Endothelial cell of umbilical vein (primary cell): ENCODE measurements at regions not wholly inside any gene's neighbourhood (a gene's known extent, or its start where the extent isn't known, plus 50 kb on each side); places are given as distances from the start of the nearest gene placed in this dataset.

ENCODE experiments used
- CTCF ChIP-seq, 2 donors: IDR thresholded peaks; 1 replicate in 1 of 2; 2 replicates in 1 of 2; pipeline ENCODE4 v1.5.1; 2011; ENCODE audit warnings: low read length in 2 of 2, mild to moderate bottlenecking in 2 of 2, moderate library complexity in 2 of 2, control low read depth in 1 of 2, inconsistent platforms in 1 of 2, low read depth in 1 of 2; ENCODE audit not compliant: insufficient read depth in 1 of 2; ENCODE audit errors: extremely low read depth in 1 of 2
- EZH2 ChIP-seq: IDR thresholded peaks from 2 replicates; pipeline ENCODE4 v1.6.1; 2012; ENCODE audit warnings: borderline replicate concordance, low read depth, mild to moderate bottlenecking, moderate library complexity, low read length, inconsistent platforms; ENCODE audit not compliant: severe bottlenecking
- POLR2A ChIP-seq: IDR thresholded peaks from 2 replicates; pipeline ENCODE4 v1.6.1; 2012; ENCODE audit warnings: low read depth, mild to moderate bottlenecking, control low read depth, low read length

- TF ChIP-seq CTCF (IDR thresholded peaks at IDR 0.05; ENCODE audit: extremely low read depth in 1 of 2, insufficient read depth in 1 of 2, low read depth in 1 of 2, low read length in 2 of 2) = no peak
- no peak for TF ChIP-seq POLR2A
- TF ChIP-seq EZH2 = no peak
Observed at GRCh38 chr6:904994-905393, 212.1 kb upstream of the EXOC2 start.
